Endothelial cell (in vitro differentiated cells): ENCODE measurements at regions not wholly inside any gene's neighbourhood (a gene's known extent, or its start where the extent isn't known, plus 50 kb on each side); places are given as distances from the start of the nearest gene placed in this dataset.
"Not testable (repeated sequence)": the region's sequence is repeated elsewhere in the genome, so short reads cannot be mapped to it uniquely, and the experiment has no call there.

ENCODE experiments used
- DNase-seq: peaks from one replicate; pipeline ENCODE4 v3.0.0; 2021; ENCODE audit warnings: low spot score
- H3K27ac Mint-ChIP-seq: one replicate; pipeline ENCODE4 v1.8.0; 2021; ENCODE audit warnings: mixed read lengths, inconsistent platforms; ENCODE audit not compliant: unreplicated experiment
- H3K27me3 Mint-ChIP-seq: one replicate; pipeline ENCODE4 v1.8.0; 2021; ENCODE audit warnings: mild to moderate bottlenecking, moderate library complexity, mixed read lengths, inconsistent platforms; ENCODE audit not compliant: unreplicated experiment
- H3K36me3 Mint-ChIP-seq: one replicate; pipeline ENCODE4 v1.8.0; 2021; ENCODE audit warnings: mild to moderate bottlenecking, low read depth, mixed read lengths, inconsistent platforms; ENCODE audit not compliant: unreplicated experiment
- H3K4me1 Mint-ChIP-seq: one replicate; pipeline ENCODE4 v1.8.0; 2021; ENCODE audit warnings: mild to moderate bottlenecking, mixed read lengths, inconsistent platforms; ENCODE audit not compliant: unreplicated experiment
- H3K4me3 Mint-ChIP-seq: one replicate; pipeline ENCODE4 v1.8.0; 2021; ENCODE audit warnings: mild to moderate bottlenecking, mixed read lengths, inconsistent platforms; ENCODE audit not compliant: unreplicated experiment
- H3K9me3 Mint-ChIP-seq: one replicate; pipeline ENCODE4 v1.8.0; 2021; ENCODE audit warnings: mixed read lengths, inconsistent platforms; ENCODE audit not compliant: unreplicated experiment
- CTCF ChIP-seq: fragments of 200-600 bp; sonication (generic); IDR thresholded peaks from one replicate; pipeline ENCODE4 v1.5.0; 2021; ENCODE audit warnings: antibody characterized with exemption; ENCODE audit not compliant: unreplicated experiment

- H3K27ac Mint-ChIP-seq, result no peak overlapping the region
- H3K27me3 Mint-ChIP-seq, result no peaks in the 10 kb centered on the region
- no peak for DNase-seq
- no peak for TF ChIP-seq CTCF
- H3K4me3 Mint-ChIP-seq, result no peak overlapping the region
- no peaks in the 10 kb centered on the region for H3K36me3 Mint-ChIP-seq
- no peaks in the 10 kb centered on the region for H3K9me3 Mint-ChIP-seq
- no peaks in the 10 kb centered on the region for H3K4me1 Mint-ChIP-seq
Measured at GRCh38 chr3:31106204-31106603, 211.7 kb upstream of the GADL1 start.

- H3K4me1 Mint-ChIP-seq, result no peaks in the 10 kb centered on the region
- H3K9me3 Mint-ChIP-seq, result no peaks in the 10 kb centered on the region
- TF ChIP-seq CTCF, result no peak
- no peaks in the 10 kb centered on the region for H3K36me3 Mint-ChIP-seq
- H3K4me3 Mint-ChIP-seq, result no peak overlapping the region
- H3K27me3 Mint-ChIP-seq, result no peaks in the 10 kb centered on the region
- no peak overlapping the region for H3K27ac Mint-ChIP-seq
- DNase-seq, result no peak
Measured at GRCh38 chr3:31106912-31107311, 212.5 kb upstream of the GADL1 start.

GRCh38 chr3:31114929-31115283 is 220.4 kb upstream of the GADL1 start:
- Mint-ChIP-seq H3K27ac (no peak overlapping the region), H3K36me3 (no peaks in the 10 kb centered on the region), H3K27me3 (no peaks in the 10 kb centered on the region), H3K9me3 (no peaks in the 10 kb centered on the region), H3K4me1 (no peaks in the 10 kb centered on the region), H3K4me3 (no peak overlapping the region)
- no peak for TF ChIP-seq CTCF
- no peak for DNase-seq

- H3K4me1 Mint-ChIP-seq, DNase-seq, H3K4me3 Mint-ChIP-seq, H3K27me3 Mint-ChIP-seq, H3K36me3 Mint-ChIP-seq, H3K27ac Mint-ChIP-seq, H3K9me3 Mint-ChIP-seq: not testable (repeated sequence)
Measured at GRCh38 chr3:31115531-31115930, 221.1 kb upstream of the GADL1 start.

- no peaks in the 10 kb centered on the region for H3K36me3 Mint-ChIP-seq
Measured at GRCh38 chr3:31116651-31117050, 222.2 kb upstream of the GADL1 start.

More at GRCh38 chr3:31116651-31117050, 222.2 kb upstream of the GADL1 start:
- DNase-seq, result no peak
- H3K27me3 Mint-ChIP-seq, result no peaks in the 10 kb centered on the region
- H3K4me1 Mint-ChIP-seq, result no peaks in the 10 kb centered on the region
- H3K9me3 Mint-ChIP-seq, result no peaks in the 10 kb centered on the region
- no peak overlapping the region for H3K27ac Mint-ChIP-seq
- no peak overlapping the region for H3K4me3 Mint-ChIP-seq
- TF ChIP-seq CTCF, result no peak
